NAMALWA (cell line): ENCODE measurements at regions not wholly inside any gene's neighbourhood (a gene's known extent, or its start where the extent isn't known, plus 50 kb on each side); places are given as distances from the start of the nearest gene placed in this dataset.

ENCODE experiments used
- DNase-seq: peaks from one replicate; pipeline ENCODE4 v3.0.0-alpha.2; 2015; ENCODE audit warnings: low spot score

DNA sequence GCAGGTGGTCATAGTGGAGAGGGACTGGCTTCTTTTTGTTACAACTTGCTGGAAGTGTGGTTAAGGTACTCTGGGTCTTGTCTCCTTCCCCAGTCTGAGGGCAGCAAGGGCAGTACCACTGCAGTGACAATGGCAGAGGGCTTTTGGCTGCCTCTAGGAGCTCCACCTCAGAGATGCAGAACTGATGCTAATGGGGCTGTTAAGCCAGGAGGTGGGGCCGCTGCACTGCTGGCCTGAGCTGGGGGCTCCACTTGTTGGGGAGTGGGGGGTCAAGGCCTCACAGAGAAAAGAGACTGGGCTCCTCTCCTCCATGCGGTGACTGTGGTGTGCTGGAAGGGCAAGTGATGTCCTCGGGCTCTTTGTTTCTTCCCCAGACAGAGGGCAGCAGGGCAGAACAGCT, 135.7 kb downstream of the DSEL start:
- no peak for DNase-seq

DNA sequence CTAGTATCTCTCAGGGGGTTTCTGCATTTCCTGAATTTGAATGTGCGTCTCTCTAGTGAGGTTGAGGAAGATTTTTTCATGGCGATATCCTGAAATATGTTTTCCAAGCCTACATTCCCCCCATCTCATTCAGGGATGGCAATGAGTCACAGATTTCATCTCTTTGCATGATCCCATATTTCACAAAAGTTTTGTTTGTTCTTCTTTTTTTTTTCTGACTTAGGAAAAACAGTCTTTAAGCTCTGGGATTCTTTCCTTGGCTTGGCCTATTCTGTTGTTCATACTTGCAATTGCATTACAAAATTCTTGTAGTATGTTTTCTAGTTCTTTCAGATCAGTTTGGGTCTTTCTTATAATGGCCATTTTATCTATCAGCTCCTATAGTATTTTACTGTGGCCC, 136.5 kb downstream of the DSEL start:
- DNase-seq, result no peak

DNA sequence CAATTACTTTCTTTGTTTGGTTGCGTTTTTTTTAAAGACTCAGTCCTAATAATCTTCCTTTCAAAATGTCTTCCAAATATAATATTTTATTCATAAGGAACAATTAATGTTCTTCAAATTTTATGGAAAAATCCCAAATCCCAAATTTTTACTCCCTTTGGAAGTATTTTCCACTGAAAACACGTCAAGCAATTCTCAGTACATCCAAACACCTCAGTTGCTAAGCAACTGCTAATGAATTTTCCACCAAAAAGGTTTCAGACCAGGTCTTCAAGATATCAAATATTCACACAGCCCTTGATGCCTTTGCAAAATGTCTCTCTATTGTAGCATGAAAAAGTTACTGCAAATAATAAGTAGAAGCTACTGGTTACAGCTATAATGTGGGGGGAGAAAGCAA, 140.1 kb downstream of the DSEL start:
- no peak for DNase-seq

DNA sequence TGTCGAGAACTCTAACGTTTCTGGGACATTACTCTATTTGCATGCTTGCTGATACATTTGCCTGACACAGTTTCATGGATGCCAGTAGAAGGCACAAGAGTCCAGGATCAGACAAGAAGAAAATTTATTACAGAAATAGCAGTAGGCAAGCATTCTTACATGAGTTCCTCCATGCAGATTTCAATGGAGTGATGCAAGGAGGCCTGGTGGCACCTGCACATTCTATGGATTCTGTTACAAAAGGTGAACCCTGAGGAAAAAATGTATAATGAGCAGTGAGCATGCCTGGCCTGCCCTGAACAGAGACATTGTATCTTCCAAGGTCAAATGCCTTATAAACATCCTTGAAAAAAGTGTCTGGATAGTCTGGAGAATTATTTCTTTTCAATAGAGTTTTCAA, 142.9 kb downstream of the DSEL start:
- no peak for DNase-seq

DNA sequence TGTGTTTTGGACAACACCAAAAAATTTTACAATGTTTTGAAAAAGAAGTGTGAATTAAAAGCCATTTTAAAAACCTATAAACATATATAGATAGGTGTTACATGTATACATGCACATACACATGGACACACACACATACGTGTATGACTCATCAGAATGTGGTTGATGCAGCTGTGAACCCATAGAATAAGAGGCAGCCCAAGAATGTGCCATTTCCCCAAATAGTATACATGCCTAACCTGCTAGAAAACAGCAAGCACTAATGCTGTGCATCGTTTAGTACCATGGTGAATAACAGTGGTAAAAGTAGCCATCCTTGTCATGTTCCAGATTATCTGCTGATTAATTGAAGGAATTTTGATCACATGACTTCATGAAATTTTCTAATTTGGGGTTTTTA, 149.0 kb downstream of the DSEL start:
- no peak for DNase-seq

DNA sequence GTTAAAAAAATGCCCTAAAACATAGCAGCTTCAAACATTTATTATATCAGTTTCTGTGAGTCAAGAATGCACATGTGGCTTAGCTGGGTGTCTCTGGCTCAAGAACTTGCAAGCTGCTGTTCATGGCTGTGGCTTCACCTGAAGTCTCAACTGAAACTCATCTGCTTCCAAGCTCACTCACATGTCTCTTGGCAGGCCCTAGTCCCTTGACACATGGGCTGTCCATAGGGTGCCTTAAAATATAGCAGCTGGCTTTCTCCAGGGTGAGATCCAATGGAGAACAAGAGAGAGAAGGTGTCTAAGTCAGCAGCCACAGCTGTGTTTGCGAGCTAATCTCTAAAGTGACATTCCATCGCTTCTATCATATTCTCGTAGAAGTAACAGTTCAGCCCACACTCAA, 152.8 kb downstream of the DSEL start:
- no peak for DNase-seq

DNA sequence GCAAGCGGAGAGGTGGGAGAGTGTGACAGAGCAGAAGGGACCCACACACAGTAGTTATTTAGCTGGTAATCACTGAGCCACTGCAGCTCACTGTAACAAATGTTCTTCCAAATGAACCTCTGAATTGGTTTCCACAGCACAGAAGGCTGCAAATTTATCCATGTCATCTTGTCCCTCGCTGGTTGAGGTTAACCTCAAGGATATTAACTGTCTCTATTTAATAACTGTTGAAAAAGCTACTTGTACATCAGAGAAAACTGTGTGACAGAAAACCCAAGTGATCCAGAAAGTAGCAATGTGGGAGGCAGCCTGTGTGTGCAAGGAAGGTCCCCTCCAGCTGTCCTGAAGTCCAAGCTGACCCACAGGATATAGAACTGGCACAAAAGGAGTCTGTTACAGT, 153.6 kb downstream of the DSEL start:
- DNase-seq, result no peak

DNA sequence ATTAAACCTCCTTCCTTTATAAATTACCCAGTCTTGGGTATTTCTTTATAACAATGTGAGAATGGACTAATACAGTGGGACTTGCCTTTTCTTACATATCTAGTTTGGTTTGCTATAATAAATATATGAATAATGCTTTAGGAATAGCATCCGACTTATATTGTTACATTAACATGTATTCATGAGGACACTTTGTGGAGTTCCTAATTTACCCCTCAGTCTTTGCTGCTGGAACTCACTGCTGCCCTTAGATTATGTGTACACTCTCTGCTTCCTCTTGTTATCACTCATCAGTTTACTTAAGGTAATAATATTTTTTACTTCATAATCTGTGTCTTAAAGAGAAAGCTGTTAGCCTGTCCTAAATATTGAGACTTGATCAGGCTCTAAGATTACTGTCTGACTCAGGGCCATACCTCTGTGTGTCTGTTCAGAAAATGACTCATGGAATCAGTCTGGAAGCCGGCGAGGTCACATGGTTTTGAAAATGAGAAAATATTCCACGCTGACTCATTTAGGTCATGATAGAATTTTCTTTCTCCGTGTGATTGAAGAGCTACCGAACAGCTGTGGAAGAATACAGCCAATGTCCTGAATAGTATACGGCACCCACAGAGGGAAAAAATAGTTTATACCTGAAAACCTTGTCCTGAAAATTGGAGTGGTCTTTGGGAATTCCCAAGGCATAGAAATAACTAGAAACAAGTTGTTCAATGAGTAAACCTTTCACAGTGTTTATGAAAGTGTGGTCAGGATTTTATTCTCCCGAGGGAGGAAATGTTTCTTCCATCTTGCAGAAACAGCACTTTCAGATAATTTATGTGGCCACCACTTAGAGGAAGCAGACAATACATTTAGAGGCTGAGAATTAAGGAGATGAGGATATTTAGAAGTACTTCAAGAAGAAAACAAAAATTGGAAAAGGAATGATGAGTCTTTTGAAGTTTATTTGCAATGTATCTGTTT, 156.4 kb downstream of the DSEL start:
- DNase-seq, result no peak

DNA sequence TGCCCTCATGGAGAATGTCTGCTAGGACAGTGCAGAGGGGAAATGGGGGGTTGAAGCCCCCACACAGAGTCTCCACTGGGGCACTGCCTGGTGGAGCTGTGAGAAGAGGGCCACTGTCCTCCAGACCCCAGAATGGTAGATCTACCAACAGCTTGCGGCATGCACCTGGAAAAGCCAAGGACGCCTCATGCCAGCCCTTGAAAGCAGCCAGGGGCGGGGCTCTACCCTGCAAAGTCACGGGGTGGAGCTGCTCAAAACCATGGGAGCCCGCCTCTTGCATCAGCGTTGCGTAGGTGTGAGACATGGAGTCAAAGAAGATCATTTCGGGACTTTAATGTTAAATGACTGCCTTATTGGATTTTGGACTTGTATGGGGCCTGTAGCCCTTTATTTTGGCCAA, 157.6 kb downstream of the DSEL start:
- DNase-seq, result no peak

DNA sequence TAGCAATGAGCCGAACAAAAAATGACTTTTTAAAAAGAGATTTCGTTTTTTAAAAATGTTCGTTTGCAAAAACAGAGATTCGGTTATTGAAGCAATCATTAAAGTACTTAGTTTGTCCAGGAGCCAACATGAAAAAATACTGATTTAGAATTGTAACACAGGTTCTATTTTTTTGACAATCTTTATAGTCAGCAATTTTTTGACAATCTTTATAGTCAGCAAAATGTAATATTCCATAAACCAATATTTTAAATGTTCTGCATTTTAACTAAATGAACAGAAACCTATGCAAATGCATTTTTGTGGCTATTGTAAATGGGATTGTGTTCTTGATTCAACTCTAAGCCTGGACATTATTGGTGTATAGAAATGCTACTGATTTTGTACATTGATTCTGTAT, 161.8 kb downstream of the DSEL start:
- DNase-seq, result no peak

DNA sequence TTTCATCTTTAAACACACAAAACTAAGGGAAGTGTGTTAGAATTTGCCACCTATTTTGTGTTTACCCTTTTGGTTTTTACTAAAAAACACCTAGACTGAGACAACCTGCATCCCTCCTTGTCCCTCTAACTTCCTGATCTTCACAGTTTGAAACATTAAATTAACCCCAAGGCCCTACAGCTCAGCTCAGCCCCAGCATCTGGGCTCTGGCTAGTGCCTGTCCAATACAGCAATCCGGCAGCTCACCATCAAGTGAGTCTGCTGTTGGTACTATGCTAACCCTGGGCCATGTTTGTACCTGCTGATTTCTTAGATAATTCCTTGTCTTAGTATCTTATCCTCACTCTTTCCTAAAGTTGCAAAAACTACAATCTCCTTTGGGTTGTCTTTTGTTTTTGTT, 162.4 kb downstream of the DSEL start:
- no peak for DNase-seq

DNA sequence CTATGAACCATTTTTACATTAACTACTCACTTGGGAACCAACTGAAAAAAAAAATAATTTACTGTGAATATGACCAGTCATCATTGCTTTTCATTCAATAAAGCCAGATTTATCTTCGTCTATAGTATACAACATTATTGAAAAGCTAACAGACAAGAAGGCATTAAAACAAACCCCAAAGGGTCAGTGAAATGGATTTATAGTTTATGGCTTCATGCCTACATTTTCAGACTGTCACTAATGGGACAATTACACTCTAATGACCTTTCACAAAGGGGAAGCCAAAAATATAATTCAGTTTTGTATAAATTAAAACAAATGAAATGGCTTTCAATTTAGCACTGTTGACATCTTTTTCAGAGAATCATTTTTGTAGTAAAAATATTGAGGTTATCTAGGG, 169.1 kb downstream of the DSEL start:
- no peak for DNase-seq

DNA sequence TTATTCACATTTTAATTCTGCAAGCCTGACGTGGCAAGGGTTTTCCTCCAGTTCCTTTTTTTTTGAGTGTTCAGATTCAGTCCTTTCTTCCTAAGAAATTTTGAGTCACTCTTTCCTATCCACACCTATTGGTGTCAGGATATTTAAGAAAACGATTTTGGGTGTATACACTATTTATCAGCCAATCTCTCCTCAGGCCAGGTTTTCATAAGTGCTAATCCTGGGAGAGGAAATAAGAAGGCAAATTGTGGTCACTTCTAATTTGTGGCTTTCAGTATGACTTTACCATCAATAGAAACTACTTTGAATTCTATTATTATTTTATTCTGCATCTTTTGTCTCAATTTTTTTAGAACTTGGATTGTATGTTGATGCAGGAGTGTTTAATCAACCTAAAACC, 174.4 kb downstream of the DSEL start:
- DNase-seq, result no peak

DNA sequence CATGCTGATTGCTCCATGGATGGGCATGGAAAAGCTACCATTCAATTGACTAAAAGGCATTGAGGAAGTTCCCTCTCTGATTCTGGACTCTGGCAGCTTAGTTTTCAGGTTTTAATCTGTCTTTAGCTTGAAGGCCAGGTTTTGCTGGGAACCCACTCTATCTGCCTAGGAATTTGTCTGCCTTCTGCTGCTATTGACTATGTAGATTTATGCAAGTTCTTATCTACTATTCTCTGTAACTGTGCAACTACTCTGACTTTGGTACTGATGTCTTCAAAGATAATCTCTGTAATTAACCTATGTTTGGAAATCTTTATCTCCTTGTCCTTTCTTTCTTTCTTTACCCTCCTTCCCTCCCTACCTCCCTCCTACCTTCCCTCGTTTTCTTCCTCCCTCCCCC, 178.8 kb downstream of the DSEL start:
- DNase-seq, result no peak

DNA sequence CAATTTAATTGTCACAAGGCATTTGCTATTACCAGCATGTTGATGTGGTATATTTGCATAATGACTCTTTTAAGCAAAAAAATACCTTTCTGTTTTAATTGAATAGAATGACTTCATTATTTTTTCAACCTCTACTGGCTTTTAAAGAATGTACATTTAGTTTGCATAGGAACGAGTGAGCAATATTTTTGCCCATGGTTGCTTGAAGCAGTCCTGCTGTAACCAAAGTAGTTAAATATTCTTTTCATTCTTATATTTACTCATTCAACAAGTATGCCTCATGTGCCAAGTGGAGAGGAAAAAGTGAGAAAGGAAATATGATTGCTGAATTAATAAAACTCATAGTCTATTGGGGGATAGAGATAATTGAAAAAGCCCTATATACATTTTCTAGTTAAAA, 184.7 kb downstream of the DSEL start:
- DNase-seq, result no peak

DNA sequence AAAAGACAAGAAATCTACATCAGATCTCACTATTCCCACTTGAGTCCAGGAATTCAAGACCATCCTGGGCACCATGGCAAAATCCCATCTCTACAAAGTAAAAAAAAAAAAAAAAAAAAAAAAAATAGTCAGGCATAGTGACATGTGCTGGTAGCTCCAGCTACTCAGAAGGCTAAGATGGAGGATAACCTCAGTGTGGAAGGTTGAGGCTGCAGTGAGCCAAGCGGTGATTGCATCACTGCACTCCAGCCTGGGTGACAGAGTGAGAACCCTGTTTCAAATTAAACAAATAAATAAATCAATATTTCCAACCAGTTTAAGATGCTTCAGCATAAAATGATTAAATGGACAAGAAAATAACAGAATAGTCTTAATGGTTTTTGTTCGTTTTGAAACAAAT, 197.4 kb downstream of the DSEL start:
- DNase-seq, result no peak

DNA sequence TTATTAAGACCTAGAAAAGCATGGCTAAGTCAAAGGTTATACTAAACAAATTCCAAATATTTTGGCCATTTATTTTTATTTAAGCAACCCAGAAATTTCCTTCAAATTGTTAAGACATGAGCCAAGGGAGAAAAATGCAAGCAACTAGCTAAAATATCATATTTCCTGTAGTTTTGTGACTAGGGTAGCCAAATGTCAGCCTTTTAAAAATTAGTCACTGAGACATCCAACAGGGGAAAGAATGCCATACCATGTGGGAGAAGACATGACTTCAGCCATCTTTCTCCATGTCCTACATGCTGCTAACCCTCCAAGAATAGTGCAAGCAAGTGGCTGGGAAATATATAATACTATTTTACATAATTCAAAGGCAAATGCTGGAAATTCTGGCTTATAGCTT, 197.9 kb downstream of the DSEL start:
- DNase-seq, result no peak

DNA sequence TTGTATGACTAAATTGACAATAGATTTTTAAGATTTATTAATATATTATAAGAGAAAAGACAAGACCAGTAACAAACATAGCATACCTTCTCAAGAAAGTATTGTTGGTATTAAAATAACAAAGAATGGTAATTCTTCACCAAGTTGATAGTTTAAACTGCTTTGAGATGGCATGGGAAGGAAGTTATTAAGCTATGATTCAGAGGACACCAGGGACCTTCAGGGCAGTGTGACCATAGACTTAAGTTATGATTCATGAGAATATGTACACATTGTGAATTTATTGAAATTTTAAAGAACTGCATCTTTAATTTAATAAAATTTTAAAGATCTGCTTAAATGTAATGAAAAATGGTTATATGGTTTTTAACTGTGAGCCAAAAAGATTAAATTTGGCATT, 205.7 kb downstream of the DSEL start:
- DNase-seq, result no peak

DNA sequence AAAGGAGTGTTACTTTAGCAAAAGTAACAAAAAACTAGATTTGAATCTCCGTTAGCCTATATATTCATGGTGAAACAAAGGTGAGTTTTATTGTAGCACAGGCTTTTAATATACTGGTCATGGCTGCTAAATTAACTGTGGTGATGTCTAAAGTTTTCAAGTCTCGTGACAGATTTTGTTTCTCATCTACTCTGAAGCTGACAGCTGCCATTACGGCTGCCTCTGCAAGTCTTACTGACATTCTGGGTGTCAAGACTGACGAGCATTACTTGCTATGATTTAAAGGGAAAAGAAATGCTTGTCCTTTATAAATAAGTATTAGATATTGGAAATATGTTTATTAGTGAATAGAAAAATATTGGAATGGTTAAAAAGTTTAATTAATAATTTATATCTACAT, 207.7 kb downstream of the DSEL start:
- no peak for DNase-seq

DNA sequence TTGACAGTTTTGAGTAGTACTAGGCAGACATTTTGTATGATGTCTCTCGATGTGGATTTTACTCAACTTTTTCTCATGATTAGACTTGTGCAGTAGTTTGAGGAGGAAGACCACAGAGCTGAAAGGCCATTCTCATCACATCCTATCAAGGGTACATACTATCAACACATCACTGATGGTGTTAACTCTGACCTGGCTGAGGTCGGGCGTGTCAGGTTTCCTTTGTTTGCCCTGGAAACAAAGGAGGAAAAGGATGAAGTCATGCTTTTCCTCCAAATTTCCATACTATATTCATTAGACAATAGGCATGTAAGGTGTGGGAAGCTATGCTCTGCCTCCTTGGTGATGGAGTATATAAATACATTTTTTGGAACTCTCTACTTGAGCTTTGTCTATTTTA, 211.1 kb downstream of the DSEL start:
- DNase-seq, result no peak

DNA sequence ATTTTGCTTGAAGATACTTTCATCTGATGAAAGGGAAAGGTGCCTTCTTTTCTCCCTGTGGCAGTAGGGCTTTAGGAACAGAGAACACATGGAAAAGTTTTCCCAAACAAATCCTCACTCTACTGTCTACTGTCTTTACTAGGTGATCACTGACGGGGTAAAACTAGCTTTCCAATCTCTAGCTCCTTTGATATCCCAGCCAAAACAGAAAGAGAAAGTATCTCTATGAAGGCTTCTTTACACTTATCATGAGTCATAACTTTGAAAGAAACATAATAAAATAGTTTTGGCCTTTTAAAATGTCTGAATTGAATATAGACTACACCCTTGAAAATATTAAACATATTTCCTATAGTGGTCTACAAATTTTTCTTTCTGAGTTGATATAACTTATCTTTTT, 214.5 kb downstream of the DSEL start:
- no peak for DNase-seq

DNA sequence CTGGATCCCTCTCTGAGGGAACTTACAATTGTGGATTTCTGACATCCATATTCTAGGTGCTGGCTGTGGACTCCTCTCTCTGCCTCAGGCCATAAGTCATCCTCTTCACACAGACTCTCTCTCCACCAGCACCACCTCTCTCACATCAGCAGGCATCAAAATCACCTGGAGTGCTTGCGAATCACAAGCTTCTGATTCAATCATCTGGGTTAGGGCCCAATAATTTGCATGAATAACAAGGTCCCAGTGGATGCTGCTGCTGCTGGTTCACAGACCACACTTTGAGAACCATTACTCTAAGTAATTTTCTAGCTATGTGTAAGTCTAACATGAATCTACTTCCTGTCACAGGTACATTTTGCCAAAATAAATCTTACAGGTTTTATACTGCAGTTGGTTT, 214.9 kb downstream of the DSEL start:
- DNase-seq, result no peak

DNA sequence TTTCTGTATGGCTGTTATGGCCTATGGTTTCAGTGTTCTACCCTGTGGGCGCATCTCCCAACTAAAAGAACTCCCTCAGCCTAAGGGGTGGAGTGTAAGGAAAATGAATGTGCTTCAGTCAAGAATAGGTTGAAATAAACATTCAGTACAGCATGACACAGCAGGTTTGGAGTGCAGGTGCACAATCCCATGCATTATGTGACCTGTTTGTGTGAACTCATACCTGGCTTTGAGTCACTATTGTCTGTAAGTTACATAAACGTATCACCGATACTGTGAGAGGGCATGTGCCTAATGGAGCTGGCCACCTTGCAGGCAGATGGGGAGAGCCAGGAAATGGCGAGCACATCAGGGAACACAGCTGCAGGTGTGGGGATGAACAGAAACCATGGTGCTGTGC, 216.0 kb downstream of the DSEL start:
- DNase-seq, result peak; percentile 48

DNA sequence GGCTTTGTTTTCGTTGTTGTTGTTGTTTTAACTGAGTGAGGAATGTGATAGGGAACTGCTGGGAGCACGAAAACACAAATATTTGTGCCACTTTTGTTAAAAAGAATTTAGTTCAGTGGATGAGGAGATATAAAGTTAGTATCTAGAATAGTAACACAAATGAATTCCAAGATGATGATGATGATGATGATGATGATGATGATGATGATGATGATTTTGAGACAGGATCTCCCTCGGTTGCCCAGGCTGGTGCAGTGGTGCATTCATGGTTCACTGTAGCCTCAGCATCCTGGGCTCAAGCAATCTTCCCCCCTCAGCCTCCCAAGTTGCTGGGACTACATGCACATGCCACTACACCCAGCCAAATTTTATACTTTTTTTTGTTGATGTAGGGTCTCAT, 223.7 kb downstream of the DSEL start:
- DNase-seq, result no peak
